Esophagus squamous epithelium (tissue), 5 donors: ENCODE measurements at regions not wholly inside any gene's neighbourhood (a gene's known extent, or its start where the extent isn't known, plus 50 kb on each side); places are given as distances from the start of the nearest gene placed in this dataset.

Source experiments
- DNase-seq: peaks from one replicate; lab custom pipeline; 2025; lab: John Stamatoyannopoulos, UW
- H3K27ac ChIP-seq, 4 donors: fragments of 200-600 bp; sonication (generic); one replicate each; pipeline ENCODE4 v1.5.1; 2016 to 2019; ENCODE audit warnings: mild to moderate bottlenecking in 1 of 4
- H3K27me3 ChIP-seq, 4 donors: fragments of 200-600 bp; sonication (generic); 1 replicate in 3 of 4; 2 replicates in 1 of 4; pipeline versions ENCODE4 v1.5.1 to v1.6.0; 2017 to 2021; ENCODE audit warnings: antibody characterized with exemption in 1 of 4
- H3K36me3 ChIP-seq, 3 donors: fragments of 200-600 bp; sonication (generic); one replicate each; pipeline ENCODE4 v1.5.1; 2016 to 2019
- H3K4me1 ChIP-seq, 3 donors: fragments of 200-600 bp; sonication (generic); one replicate each; pipeline ENCODE4 v1.5.1; 2017 to 2019
- H3K4me3 ChIP-seq, 4 donors: fragments of 200-600 bp; sonication (generic); 1 replicate in 3 of 4; 2 replicates in 1 of 4; pipeline ENCODE4 v1.5.1; 2016 to 2019; ENCODE audit warnings: mild to moderate bottlenecking in 2 of 4, moderate library complexity in 1 of 4
- H3K9me3 ChIP-seq, 3 donors: fragments of 200-600 bp; sonication (generic); one replicate each; pipeline ENCODE4 v1.5.1; 2016 to 2019
- CTCF ChIP-seq, 6 experiments: fragments of 450-650 bp in 4 of 6; fragments of 200-600 bp in 2 of 6; sonication (generic) in 2 of 6; IDR thresholded peaks; one replicate each; pipeline ENCODE4 v1.5.1; 2016 to 2019; ENCODE audit warnings: antibody characterized with exemption in 6 of 6, mild to moderate bottlenecking in 4 of 6, moderate library complexity in 4 of 6
- POLR2A ChIP-seq, 4 donors: fragments of 450-650 bp; IDR thresholded peaks; one replicate each; pipeline ENCODE4 v1.6.1; 2017; ENCODE audit warnings: antibody characterized with exemption in 4 of 4, mild to moderate bottlenecking in 4 of 4, moderate library complexity in 3 of 4
- WGBS, 2 donors: methylation state at CpG; one replicate each; pipeline ENCODE4 v1.1.5; 2018; 5-methylcytosine and 5-hydroxymethylcytosine counted together
- intact Hi-C: fragments of 100-400 bp; cut with DNase I; formaldehyde crosslinking; loops from one replicate; pipeline ENCODE4 v1.15.0; 2022
- donor health status: DM: yes; HTN: yes; CAD: no.

- no peaks in the 10 kb centered on the region for H3K9me3 ChIP-seq
- H3K27ac ChIP-seq: no peak overlapping the region
- H3K4me1 ChIP-seq: no peaks in the 10 kb centered on the region
- WGBS, 2 donors: 88 to 100% methylated on average over 1 to 2 of the region's 2 CpGs
- no peak for DNase-seq
- H3K4me3 ChIP-seq: no peak overlapping the region
- intact Hi-C loops: no loop called here
- H3K36me3 ChIP-seq: no peaks in the 10 kb centered on the region
- H3K27me3 ChIP-seq: no peaks in the 10 kb centered on the region
- TF ChIP-seq CTCF (IDR thresholded peaks at IDR 0.05): no peak
- TF ChIP-seq POLR2A (IDR thresholded peaks at IDR 0.05): no peak
Measured at GRCh38 chr3:176579711-176580185, 617.5 kb downstream of the TBL1XR1 start.

- Histone ChIP-seq H3K4me1 (no peaks in the 10 kb centered on the region), H3K9me3 (no peaks in the 10 kb centered on the region), H3K36me3 (no peaks in the 10 kb centered on the region), H3K27ac (no peak overlapping the region), H3K4me3 (no peak overlapping the region), H3K27me3 (no peaks in the 10 kb centered on the region)
- intact Hi-C loops: no loop called here
- no peak for DNase-seq
- TF ChIP-seq CTCF (IDR thresholded peaks at IDR 0.05) (no peak), POLR2A (IDR thresholded peaks at IDR 0.05) (no peak)
- WGBS, 2 donors: 81% methylated on average over 3 of the region's 3 CpGs
Measured at GRCh38 chr3:176578316-176578715, 619.0 kb downstream of the TBL1XR1 start.

GRCh38 chr3:176577447-176577846, 619.8 kb downstream of the TBL1XR1 start:
- Histone ChIP-seq H3K27me3 (no peaks in the 10 kb centered on the region), H3K4me3 (no peak overlapping the region), H3K36me3 (no peaks in the 10 kb centered on the region), H3K27ac (no peak overlapping the region), H3K9me3 (no peaks in the 10 kb centered on the region), H3K4me1 (no peaks in the 10 kb centered on the region)
- DNase-seq: no peak
- WGBS, 2 donors: 51 to 68% methylated on average over 5 of the region's 5 CpGs
- intact Hi-C loops: no loop called here
- TF ChIP-seq POLR2A (IDR thresholded peaks at IDR 0.05) (no peak), CTCF (IDR thresholded peaks at IDR 0.05) (no peak)

GRCh38 chr3:176574786-176575185, 622.5 kb downstream of the TBL1XR1 start:
- H3K27ac ChIP-seq: no peak overlapping the region
- intact Hi-C loops: no loop called here
- no peaks in the 10 kb centered on the region for H3K9me3 ChIP-seq
- WGBS, 2 donors: 0% methylated on average over 1 of the region's 1 CpG
- no peak for TF ChIP-seq CTCF (IDR thresholded peaks at IDR 0.05)
- no peak for TF ChIP-seq POLR2A (IDR thresholded peaks at IDR 0.05)
- H3K4me1 ChIP-seq: no peaks in the 10 kb centered on the region
- no peaks in the 10 kb centered on the region for H3K36me3 ChIP-seq
- no peaks in the 10 kb centered on the region for H3K27me3 ChIP-seq
- H3K4me3 ChIP-seq: no peak overlapping the region
- DNase-seq: no peak

GRCh38 chr3:176571926-176572325, 625.4 kb downstream of the TBL1XR1 start:
- Histone ChIP-seq H3K4me1 (no peaks in the 10 kb centered on the region), H3K9me3 (no peaks in the 10 kb centered on the region), H3K4me3 (no peak overlapping the region), H3K27me3 (no peaks in the 10 kb centered on the region), H3K27ac (no peak overlapping the region), H3K36me3 (no peaks in the 10 kb centered on the region)
- DNase-seq: no peak
- no peak for TF ChIP-seq POLR2A (IDR thresholded peaks at IDR 0.05)
- no peak for TF ChIP-seq CTCF (IDR thresholded peaks at IDR 0.05)
- intact Hi-C loops: no loop called here
- WGBS, 2 donors: 74% methylated on average over 6 of the region's 6 CpGs
